Spleen (tissue), 11 donors: ENCODE measurements at regions not wholly inside any gene's neighbourhood (a gene's known extent, or its start where the extent isn't known, plus 50 kb on each side); places are given as distances from the start of the nearest gene placed in this dataset.

Source experiments
- DNase-seq: peaks from one replicate; pipeline ENCODE4 v3.0.0-alpha.2; 2020
- H3K27ac ChIP-seq, 8 donors: fragments of 200-600 bp; sonication (generic) in 7 of 8; 1 replicate in 4 of 8; 2 replicates in 4 of 8; pipeline versions ENCODE4 v1.5.0 to v1.8.0; 2016 to 2021; ENCODE audit warnings: inconsistent platforms in 4 of 8, mild to moderate bottlenecking in 4 of 8, moderate library complexity in 1 of 8
- H3K27me3 ChIP-seq, 7 donors: fragments of 200-600 bp; sonication (generic) in 6 of 7; replicated peaks in 1 of 7; 1 replicate in 4 of 7; 2 replicates in 3 of 7; pipeline versions ENCODE4 v1.5.0 to v1.8.0; 2016 to 2021; ENCODE audit warnings: inconsistent platforms in 3 of 7, mild to moderate bottlenecking in 1 of 7
- H3K36me3 ChIP-seq, 6 donors: fragments of 200-600 bp; sonication (generic) in 5 of 6; 1 replicate in 4 of 6; 2 replicates in 2 of 6; pipeline versions ENCODE4 v1.5.0 to v1.8.0; 2016 to 2021; ENCODE audit warnings: inconsistent platforms in 2 of 6
- H3K4me1 ChIP-seq, 6 donors: fragments of 200-600 bp; sonication (generic) in 5 of 6; 1 replicate in 3 of 6; 2 replicates in 3 of 6; pipeline versions ENCODE4 v1.5.0 to v1.8.0; 2016 to 2021; ENCODE audit warnings: inconsistent platforms in 3 of 6
- H3K4me3 ChIP-seq, 8 donors: fragments of 200-600 bp; sonication (generic) in 7 of 8; 1 replicate in 4 of 8; 2 replicates in 4 of 8; pipeline versions ENCODE4 v1.5.0 to v1.8.0; 2016 to 2021; ENCODE audit warnings: inconsistent platforms in 4 of 8, mild to moderate bottlenecking in 4 of 8, moderate library complexity in 2 of 8
- H3K9me3 ChIP-seq, 8 donors: fragments of 200-600 bp; sonication (generic) in 7 of 8; 1 replicate in 4 of 8; 2 replicates in 4 of 8; pipeline versions ENCODE4 v1.5.0 to v1.8.0; 2016 to 2021; ENCODE audit warnings: inconsistent platforms in 4 of 8
- CTCF ChIP-seq, 11 experiments: fragments of 200-600 bp in 7 of 11; fragments of 450-650 bp in 4 of 11; sonication (generic) in 4 of 11; IDR thresholded peaks in 8 of 11; conservative IDR thresholded peaks in 3 of 11; 1 replicate in 7 of 11; 2 replicates in 4 of 11; pipeline versions ENCODE4 v1.4.0 to v1.8.0; 2016 to 2021; ENCODE audit warnings: antibody characterized with exemption in 11 of 11, inconsistent platforms in 4 of 11, mild to moderate bottlenecking in 1 of 11
- POLR2A ChIP-seq, 3 donors: fragments of 450-650 bp; IDR thresholded peaks; one replicate each; pipeline ENCODE4 v1.5.1; 2017; ENCODE audit warnings: antibody characterized with exemption in 3 of 3, mild to moderate bottlenecking in 1 of 3
- POLR2AphosphoS5 ChIP-seq, 3 donors: sonication (generic); formaldehyde crosslinking; IDR thresholded peaks; one replicate each; pipeline ENCODE4 v1.5.1; 2017; ENCODE audit warnings: antibody characterized with exemption in 3 of 3
- WGBS, 5 donors: extraction: QIAGEN DNeasy Blood & Tissue Kit in 3 of 5; methylation state at CpG; one replicate each; pipeline versions ENCODE4 v1.1.5 to v1.1.7; 2013 to 2018; 5-methylcytosine and 5-hydroxymethylcytosine counted together
- intact Hi-C: fragments of 100-400 bp; cut with DNase I; formaldehyde crosslinking; loops from one replicate; pipeline ENCODE4 v1.15.0; 2023; ENCODE audit warnings: low total_unique reads
- donor health status: healthy with polysubstance abuse.
- donor health status: DM: no; HTN: no; CAD: no; lungs with moderate emphysema.
- donor health status: DM: no; HTN: no; CAD: no.
- donor health status: Bipolar disorder and iron deficiency.
- donor health status: healthy.
- donor health status: DM: no; HTN: no; CAD: no.
- donor health status: DM: yes; HTN: yes; CAD: no.

GRCh38 chr10:76628801-76629200 is 1008.8 kb downstream of the KCNMA1 start:
- H3K27me3 ChIP-seq, result peaks cover 0 to 9% (median 0%) of the 10 kb centered on the region in 7 donors
- no peaks in the 10 kb centered on the region for H3K9me3 ChIP-seq
- DNase-seq, result no peak
- no peaks in the 10 kb centered on the region for H3K36me3 ChIP-seq
- intact Hi-C loops, result no loop called here
- TF ChIP-seq POLR2AphosphoS5 (IDR thresholded peaks at IDR 0.05) (no peak), POLR2A (IDR thresholded peaks at IDR 0.05) (no peak), CTCF (IDR thresholded peaks at IDR 0.05 in 8 of 11, conservative IDR thresholded peaks at IDR 0.05 in 3 of 11) (no peak)
- no peak overlapping the region for H3K27ac ChIP-seq
- no peak overlapping the region for H3K4me3 ChIP-seq
- no peaks in the 10 kb centered on the region for H3K4me1 ChIP-seq
- WGBS, 5 donors, result 68 to 87% (median 75%) methylated on average over 1 of the region's 1 CpG

- no peaks in the 10 kb centered on the region for H3K36me3 ChIP-seq
- intact Hi-C loops, result no loop called here
- H3K4me1 ChIP-seq, result no peaks in the 10 kb centered on the region
- H3K27ac ChIP-seq, result no peak overlapping the region
- DNase-seq, result no peak
- WGBS, 5 donors, result 50 to 72% (median 70%) methylated on average over 2 of the region's 2 CpGs
- H3K27me3 ChIP-seq, result no peaks in the 10 kb centered on the region
- TF ChIP-seq POLR2A (IDR thresholded peaks at IDR 0.05) (no peak), CTCF (IDR thresholded peaks at IDR 0.05 in 8 of 11, conservative IDR thresholded peaks at IDR 0.05 in 3 of 11) (no peak), POLR2AphosphoS5 (IDR thresholded peaks at IDR 0.05) (no peak)
- H3K4me3 ChIP-seq, result no peak overlapping the region
- H3K9me3 ChIP-seq, result peaks cover 0 to under 1% (median 0%) of the 10 kb centered on the region in 8 donors
Measured at GRCh38 chr10:76626386-76626785, 1011.2 kb downstream of the KCNMA1 start.

- H3K9me3 ChIP-seq, result peaks cover 0 to 20% (median 9%) of the 10 kb centered on the region in 8 donors
- no peaks in the 10 kb centered on the region for H3K27me3 ChIP-seq
- no peaks in the 10 kb centered on the region for H3K4me1 ChIP-seq
- whole genome bisulfite sequencing, 5 donors, result 73 to 83% (median 76%) methylated on average over 6 of the region's 6 CpGs
- H3K4me3 ChIP-seq, result no peak overlapping the region
- no peak for TF ChIP-seq CTCF (IDR thresholded peaks at IDR 0.05 in 8 of 11, conservative IDR thresholded peaks at IDR 0.05 in 3 of 11)
- TF ChIP-seq POLR2AphosphoS5 (IDR thresholded peaks at IDR 0.05), result no peak
- TF ChIP-seq POLR2A (IDR thresholded peaks at IDR 0.05), result no peak
- no peaks in the 10 kb centered on the region for H3K36me3 ChIP-seq
- H3K27ac ChIP-seq, result no peak overlapping the region
- intact Hi-C loops, result no loop called here
- no peak for DNase-seq
Measured at GRCh38 chr10:76624470-76624869, 1013.1 kb downstream of the KCNMA1 start.

GRCh38 chr10:76621886-76622620 is 1015.6 kb downstream of the KCNMA1 start:
- Histone ChIP-seq H3K27ac (no peak overlapping the region), H3K9me3 (peaks cover 0 to 27% (median 9%) of the 10 kb centered on the region in 8 donors), H3K4me1 (no peaks in the 10 kb centered on the region), H3K36me3 (no peaks in the 10 kb centered on the region), H3K4me3 (no peak overlapping the region), H3K27me3 (no peaks in the 10 kb centered on the region)
- TF ChIP-seq POLR2A (IDR thresholded peaks at IDR 0.05), result no peak
- no peak for TF ChIP-seq CTCF (IDR thresholded peaks at IDR 0.05 in 8 of 11, conservative IDR thresholded peaks at IDR 0.05 in 3 of 11)
- no peak for TF ChIP-seq POLR2AphosphoS5 (IDR thresholded peaks at IDR 0.05)
- no peak for DNase-seq
- intact Hi-C loops, result no loop called here
- 38 to 79% (median 56%) methylated on average over 2 of the region's 2 CpGs for WGBS, 5 donors
